ENCODE measurements at regions not wholly inside any gene's neighbourhood (a gene's known extent, or its start where the extent isn't known, plus 50 kb on each side); places are given as distances from the start of the nearest gene placed in this dataset.

- TF ChIP-seq CTCF (IDR thresholded peaks at IDR 0.05; ENCODE audit: extremely low read depth, missing control alignments) = no peak
- DNase-seq (ENCODE audit: low spot score) = no peak
Measured at GRCh38 chr20:12956303-12956702, 52.5 kb upstream of the SPTLC3 start.

- DNase-seq (ENCODE audit: low spot score) = no peak
- TF ChIP-seq CTCF (IDR thresholded peaks at IDR 0.05; ENCODE audit: extremely low read depth, missing control alignments) = no peak
Measured at GRCh38 chr20:12957968-12958367, 50.8 kb upstream of the SPTLC3 start.

Measured in GM20000 (cell line).